ENCODE measurements at regions not wholly inside any gene's neighbourhood (a gene's known extent, or its start where the extent isn't known, plus 50 kb on each side); places are given as distances from the start of the nearest gene placed in this dataset.

DNA sequence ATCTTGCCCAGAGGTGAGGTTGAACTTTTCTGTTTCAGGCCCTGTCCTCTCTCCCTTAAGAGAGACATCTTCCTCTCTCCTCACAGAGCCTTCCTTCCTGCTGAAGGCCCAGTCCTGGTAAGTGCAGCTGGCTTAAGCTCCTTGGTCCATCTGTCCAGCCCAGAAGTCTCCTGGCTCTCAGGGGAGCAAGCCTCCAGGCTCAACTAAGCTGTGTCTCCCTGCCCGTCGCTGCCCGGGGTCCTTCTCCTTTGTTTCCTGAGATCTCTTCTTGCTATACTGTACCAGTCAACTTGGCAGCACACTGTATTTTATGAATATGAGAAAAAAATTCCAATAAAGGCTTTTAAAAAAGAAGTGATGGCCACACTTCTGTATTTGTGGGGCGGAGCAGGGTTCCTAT, 77.4 kb downstream of the KCNF1 start:
- WGBS, 10 experiments: 60 to 100% (median 93%) methylated on average over 1 to 4 of the region's 4 CpGs; no CpG with 5 or more reads in 5 of the 10 experiments
- Histone ChIP-seq H3K4me3 (no peak overlapping the region), H3K27ac (no peak overlapping the region), H3K4me1 (replicated peaks in 1 of 2) (no peaks in the 10 kb centered on the region)
- ATAC-seq (replicated peaks in 6 of 8): no peak
- in situ Hi-C loops (cut with MboI; ENCODE audit: low pct_unique_long_range_greater_than_20kb in 2 of 9, low sequenced_read_pairs in 9 of 9, unreplicated experiment in 9 of 9): no loop called here

DNA sequence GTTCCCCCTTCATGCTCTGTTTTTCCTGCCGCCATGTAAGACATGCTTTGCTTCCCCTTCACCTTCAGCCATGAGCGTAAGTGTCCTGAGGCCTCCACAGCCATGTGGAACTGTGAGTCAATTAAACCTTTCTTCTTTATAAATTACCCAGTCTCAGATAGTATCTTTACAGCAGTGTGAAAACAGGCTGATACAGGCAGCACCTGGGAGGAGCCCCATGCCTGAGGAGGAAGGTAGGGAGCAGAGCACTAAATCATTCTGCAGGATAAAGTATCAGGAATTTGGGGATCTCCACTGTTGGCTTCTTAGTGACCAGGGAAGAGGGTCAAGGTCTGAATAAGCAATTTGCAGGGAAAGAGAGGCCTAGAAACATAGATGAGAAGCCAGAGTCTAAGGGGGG, 78.0 kb downstream of the KCNF1 start:
- Histone ChIP-seq H3K4me3 (no peak overlapping the region), H3K27ac (no peak overlapping the region), H3K4me1 (replicated peaks in 1 of 2) (no peaks in the 10 kb centered on the region)
- no peak for ATAC-seq (replicated peaks in 6 of 8)
- 80 to 100% (median 92%) methylated on average over 1 to 2 of the region's 2 CpGs; no CpG with 5 or more reads in 6 of the 10 experiments for WGBS, 10 experiments
- in situ Hi-C loops (cut with MboI; ENCODE audit: low pct_unique_long_range_greater_than_20kb in 2 of 9, low sequenced_read_pairs in 9 of 9, unreplicated experiment in 9 of 9): no loop called here

DNA sequence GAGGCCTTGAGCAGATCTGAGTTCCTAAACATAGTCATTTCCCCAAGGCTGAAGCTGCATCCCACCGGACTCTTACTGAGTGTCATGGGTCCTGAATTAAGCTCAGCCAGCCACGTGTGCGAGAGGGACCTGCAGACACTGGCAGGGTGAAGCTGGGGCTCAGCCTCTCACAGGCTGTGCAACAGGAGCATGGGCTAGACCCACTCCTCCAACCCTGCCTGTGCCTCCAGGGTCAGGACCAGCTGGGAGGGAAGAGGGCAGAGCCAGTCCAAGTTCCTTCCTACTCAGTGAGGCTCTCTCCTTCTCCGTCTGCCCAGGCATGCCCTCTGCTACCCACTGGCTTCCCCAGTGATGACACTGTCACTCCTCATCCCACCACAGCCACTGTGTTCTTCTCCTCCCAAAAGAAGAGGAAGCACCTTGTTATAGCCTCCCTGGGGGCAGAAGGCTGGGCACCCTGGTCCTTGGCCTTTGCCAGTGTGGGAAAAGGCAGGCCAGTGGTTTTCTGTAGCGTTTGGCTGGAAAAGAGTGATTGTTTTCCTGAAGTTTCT, 78.9 kb downstream of the KCNF1 start:
- H3K27ac ChIP-seq: no peak overlapping the region
- in situ Hi-C loops (cut with MboI; ENCODE audit: low pct_unique_long_range_greater_than_20kb in 2 of 9, low sequenced_read_pairs in 9 of 9, unreplicated experiment in 9 of 9): no loop called here

DNA sequence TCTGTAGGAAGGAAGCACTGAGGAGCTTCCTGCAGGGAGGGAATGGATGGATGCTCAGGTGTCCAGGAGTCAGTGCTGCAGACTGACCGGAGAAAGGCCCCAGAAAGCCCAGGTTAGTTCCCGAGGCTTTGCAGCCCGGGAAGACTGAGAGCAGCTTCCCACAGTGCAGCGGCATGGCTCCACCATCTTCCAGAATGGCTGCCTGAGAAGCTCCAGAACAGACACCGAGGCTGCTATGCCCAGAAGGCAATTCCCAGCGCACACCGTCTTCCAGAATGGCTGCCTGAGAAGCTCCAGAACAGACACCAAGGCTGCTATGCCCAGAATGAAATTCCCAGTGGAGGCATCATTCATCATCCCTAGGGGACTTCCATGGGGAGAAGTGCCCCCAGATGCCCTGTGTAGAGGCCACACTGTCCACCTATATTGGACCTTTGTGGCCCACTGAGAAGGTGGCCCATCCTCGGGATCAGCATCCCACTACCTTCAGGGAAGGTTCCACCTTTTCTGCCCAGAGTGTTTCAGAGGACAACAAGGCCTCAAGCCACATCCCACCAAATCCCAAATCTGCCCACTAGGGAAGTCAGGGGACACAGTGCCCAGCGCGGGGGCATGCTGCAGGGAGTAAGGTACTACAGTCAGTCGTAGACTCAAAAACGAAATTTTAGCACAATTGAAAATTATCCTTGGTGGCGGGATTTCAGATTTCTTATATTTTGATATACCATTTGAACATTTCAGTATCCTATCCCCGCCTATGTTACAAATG, 80.5 kb downstream of the KCNF1 start:
- ATAC-seq (replicated peaks in 6 of 8): no peak
- H3K4me3 ChIP-seq: no peak overlapping the region
- H3K27ac ChIP-seq: no peak overlapping the region
- in situ Hi-C loops (cut with MboI; ENCODE audit: low pct_unique_long_range_greater_than_20kb in 2 of 9, low sequenced_read_pairs in 9 of 9, unreplicated experiment in 9 of 9): no loop called here
- no peaks in the 10 kb centered on the region for H3K4me1 ChIP-seq (replicated peaks in 1 of 2)
- 53 to 100% (median 74%) methylated on average over 1 to 9 of the region's 14 CpGs; no CpG with 5 or more reads in 3 of the 10 experiments for WGBS, 10 experiments

More for the DNA sequence above, 78.9 kb downstream of the KCNF1 start:
- H3K4me1 ChIP-seq (replicated peaks in 1 of 2): no peaks in the 10 kb centered on the region
- no peak for ATAC-seq (replicated peaks in 6 of 8)
- no peak overlapping the region for H3K4me3 ChIP-seq
- WGBS, 10 experiments: 40 to 100% (median 83%) methylated on average over 1 to 4 of the region's 5 CpGs; no CpG with 5 or more reads in 2 of the 10 experiments

DNA sequence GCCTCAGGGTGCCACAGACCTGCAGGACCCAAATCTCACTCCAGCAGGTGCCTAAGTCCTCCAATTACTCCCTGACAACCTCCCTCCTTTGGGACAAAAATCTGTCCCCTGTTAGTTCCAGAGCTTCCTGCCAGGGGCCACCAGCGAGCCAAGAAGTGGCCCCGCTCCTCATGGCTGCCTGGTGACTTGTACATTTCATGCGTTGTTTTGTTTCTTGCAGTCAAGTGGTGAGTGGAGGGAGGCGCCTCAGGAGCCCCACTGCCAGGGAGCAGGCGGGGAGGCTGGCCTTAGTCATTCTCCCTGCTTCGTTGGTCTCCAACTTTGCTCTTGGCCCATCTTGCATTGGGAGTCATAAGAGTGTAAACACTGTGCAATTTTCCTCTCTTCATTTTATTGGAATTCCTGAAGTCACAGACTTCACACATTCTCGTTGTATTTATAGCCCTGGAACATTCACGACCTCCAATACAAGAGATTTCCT, 81.3 kb downstream of the KCNF1 start:
- Histone ChIP-seq H3K4me1 (replicated peaks in 1 of 2) (no peaks in the 10 kb centered on the region), H3K27ac (no peak overlapping the region), H3K4me3 (no peak overlapping the region)
- WGBS, 10 experiments: 0 to 92% (median 33%) methylated on average over 1 to 5 of the region's 8 CpGs; no CpG with 5 or more reads in 2 of the 10 experiments
- ATAC-seq (replicated peaks in 6 of 8): peak in 6 of 8 experiments; percentile 16 to 53 (median 41)
- in situ Hi-C loops (cut with MboI; ENCODE audit: low pct_unique_long_range_greater_than_20kb in 2 of 9, low sequenced_read_pairs in 9 of 9, unreplicated experiment in 9 of 9): no loop called here

DNA sequence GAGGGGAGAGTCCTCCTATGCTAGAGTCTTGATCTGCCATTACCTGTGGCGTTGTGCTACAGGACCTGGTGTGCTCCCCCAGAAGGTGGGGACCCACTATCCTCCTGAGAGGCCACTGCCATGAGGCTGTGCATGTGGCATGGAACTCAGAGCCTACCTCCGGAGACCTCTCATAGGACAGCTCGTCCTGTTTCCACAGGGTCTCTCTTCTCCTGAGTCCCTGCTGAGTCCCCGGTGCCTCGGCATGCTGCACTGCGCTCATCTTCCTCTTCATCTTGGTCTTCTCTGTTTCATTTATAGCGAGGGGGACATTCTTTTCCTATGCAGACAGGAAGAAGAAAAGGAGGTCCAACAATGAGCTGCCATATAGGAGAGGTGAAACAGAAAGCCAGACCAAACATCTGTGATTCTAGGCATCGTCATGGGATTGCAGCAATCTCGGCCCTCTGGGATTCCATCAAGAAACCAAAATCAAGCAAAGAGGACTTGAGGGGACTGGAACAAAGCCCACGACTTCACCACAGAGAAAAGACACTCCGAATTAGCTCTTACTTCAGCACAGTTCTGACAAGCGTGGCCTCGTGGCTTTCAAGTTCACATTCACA, 83.7 kb downstream of the KCNF1 start:
- H3K4me3 ChIP-seq: no peak overlapping the region
- 30 to 100% (median 83%) methylated on average over 1 to 10 of the region's 13 CpGs; no CpG with 5 or more reads in 1 of the 10 experiments for WGBS, 10 experiments
- no peak overlapping the region for H3K27ac ChIP-seq
- no peaks in the 10 kb centered on the region for H3K4me1 ChIP-seq (replicated peaks in 1 of 2)
- in situ Hi-C loops (cut with MboI; ENCODE audit: low pct_unique_long_range_greater_than_20kb in 2 of 9, low sequenced_read_pairs in 9 of 9, unreplicated experiment in 9 of 9): no loop called here
- no peak for ATAC-seq (replicated peaks in 6 of 8)

DNA sequence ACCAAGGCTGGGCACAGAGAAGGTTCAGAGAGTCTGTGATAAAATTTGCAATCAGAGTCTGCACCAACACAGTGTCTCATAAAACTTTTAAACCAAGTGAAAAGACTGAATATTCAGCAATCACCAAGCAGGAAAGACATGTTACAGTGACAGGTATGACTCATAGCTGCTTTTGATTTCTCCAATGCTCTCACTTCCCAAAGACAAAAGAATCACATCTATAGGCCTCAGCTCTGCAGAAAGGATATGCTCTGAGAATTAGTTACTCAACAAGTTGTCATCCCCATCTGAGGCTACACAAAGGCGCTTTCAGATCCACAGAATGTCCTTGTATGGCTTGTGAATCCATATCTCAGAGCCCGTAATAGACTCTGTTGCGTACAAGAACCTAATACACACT, 92.5 kb downstream of the KCNF1 start:
- 67 to 94% (median 77%) methylated on average over 2 to 3 of the region's 3 CpGs; no CpG with 5 or more reads in 3 of the 10 experiments for WGBS, 10 experiments
- Histone ChIP-seq H3K27ac (no peak overlapping the region), H3K4me3 (no peak overlapping the region), H3K4me1 (replicated peaks in 1 of 2) (peaks cover 12% of the 10 kb centered on the region in 2 donors)
- ATAC-seq (replicated peaks in 6 of 8): peak in 7 of 8 experiments; percentile 51 to 96 (median 88)
- in situ Hi-C loops (cut with MboI; ENCODE audit: low pct_unique_long_range_greater_than_20kb in 2 of 9, low sequenced_read_pairs in 9 of 9, unreplicated experiment in 9 of 9): no loop called here

DNA sequence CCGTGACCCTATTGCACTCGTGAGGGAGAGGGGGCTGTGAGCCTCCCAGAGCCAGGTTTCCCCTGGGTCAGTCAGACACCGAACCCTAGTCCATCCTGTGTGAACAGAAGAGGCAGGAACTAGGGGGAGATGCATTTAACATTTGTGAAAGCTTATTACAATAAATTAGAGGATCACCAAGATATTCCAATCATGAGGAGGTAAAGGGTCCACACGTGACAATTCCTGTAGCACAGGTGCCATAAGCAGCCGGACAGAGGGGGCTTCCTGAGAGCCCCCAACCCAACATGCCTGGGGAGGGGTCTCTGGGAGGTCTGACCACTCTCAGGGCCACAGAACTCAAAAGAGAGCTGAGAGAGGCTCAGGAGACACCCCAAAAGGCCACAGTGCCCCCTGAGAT, 93.3 kb downstream of the KCNF1 start:
- H3K27ac ChIP-seq: no peak overlapping the region
- WGBS, 10 experiments: 21 to 93% (median 82%) methylated on average over 2 to 5 of the region's 5 CpGs; no CpG with 5 or more reads in 2 of the 10 experiments
- in situ Hi-C loops (cut with MboI; ENCODE audit: low pct_unique_long_range_greater_than_20kb in 2 of 9, low sequenced_read_pairs in 9 of 9, unreplicated experiment in 9 of 9): no loop called here
- H3K4me3 ChIP-seq: no peak overlapping the region
- H3K4me1 ChIP-seq (replicated peaks in 1 of 2): peaks cover 12% of the 10 kb centered on the region in 2 donors
- ATAC-seq (replicated peaks in 6 of 8): no peak

DNA sequence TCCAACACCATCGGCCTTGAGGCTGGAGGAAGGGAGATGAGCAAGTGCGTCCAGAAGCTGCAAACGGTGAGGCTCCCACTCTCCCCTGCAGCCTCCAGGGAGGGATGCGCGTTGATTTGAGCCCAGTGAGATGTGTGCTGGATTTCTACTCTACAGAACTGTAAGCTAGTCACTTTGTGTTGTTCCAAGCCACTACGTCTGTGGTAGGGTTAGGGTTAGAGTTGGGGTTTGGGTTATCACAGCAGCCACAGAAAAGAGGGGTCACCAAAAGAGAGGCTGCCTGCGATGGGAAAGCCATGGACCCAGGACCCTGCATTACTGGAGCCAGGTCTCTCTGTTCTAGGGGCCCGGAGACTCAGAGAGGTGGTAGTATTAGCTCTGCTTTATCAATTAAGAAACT, 94.5 kb downstream of the KCNF1 start:
- no peak overlapping the region for H3K4me3 ChIP-seq
- no peak for ATAC-seq (replicated peaks in 6 of 8)

DNA sequence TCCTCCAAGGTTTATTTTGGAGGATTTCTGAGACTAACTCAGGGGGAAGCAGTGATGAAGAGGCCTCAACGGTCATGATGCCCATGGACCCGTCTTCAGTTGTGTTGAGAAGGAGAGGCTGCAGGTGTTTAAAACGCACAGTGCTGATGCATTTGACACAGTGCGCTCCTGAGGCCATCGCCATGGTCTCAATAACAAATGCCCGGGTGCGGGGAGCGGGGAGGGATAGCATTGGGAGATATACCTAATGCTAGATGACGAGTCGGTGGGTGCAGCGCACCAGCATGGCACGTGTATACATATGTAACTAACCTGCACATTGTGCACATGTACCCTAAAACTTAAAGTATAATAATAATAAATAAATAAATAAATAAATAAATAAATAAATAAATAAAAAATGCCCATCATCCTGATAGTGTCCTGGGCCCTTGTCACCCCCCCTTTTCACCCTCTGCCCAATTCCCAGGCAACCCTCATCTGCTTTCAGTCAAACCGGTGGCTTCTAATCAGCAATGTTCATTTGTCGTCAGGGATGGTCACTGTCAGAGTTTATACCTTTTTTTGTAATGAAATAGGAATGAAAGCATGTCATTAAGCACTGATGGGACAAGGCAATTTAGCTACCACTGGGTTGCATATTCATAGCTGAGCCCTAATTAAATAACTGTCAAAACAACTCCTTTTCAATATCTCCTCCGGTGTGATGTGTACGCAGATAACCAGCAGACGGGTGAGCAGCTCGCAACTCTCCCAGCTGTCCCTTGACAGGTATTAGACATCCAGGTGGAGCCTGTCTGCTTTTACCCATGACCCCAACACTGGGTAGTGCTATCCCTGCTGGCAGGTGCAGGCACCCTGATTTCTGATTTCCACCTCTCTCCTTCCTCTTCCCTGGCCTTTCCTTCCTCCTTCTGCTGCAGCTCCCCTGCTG, 95.9 kb downstream of the KCNF1 start:
- in situ Hi-C loops (cut with MboI; ENCODE audit: low pct_unique_long_range_greater_than_20kb in 2 of 9, low sequenced_read_pairs in 9 of 9, unreplicated experiment in 9 of 9): no loop called here
- H3K4me1 ChIP-seq (replicated peaks in 1 of 2): peaks cover 9 to 12% of the 10 kb centered on the region in 2 donors
- 80 to 93% (median 87%) methylated on average over 1 to 16 of the region's 18 CpGs; no CpG with 5 or more reads in 3 of the 10 experiments for WGBS, 10 experiments
- no peak overlapping the region for H3K4me3 ChIP-seq
- peak overlapping the region in 1 of 2 donors; percentile 20 for H3K27ac ChIP-seq
- ATAC-seq (replicated peaks in 6 of 8): no peak

More for the DNA sequence above, 94.5 kb downstream of the KCNF1 start:
- WGBS, 10 experiments: 20 to 100% (median 86%) methylated on average over 1 to 5 of the region's 8 CpGs; no CpG with 5 or more reads in 6 of the 10 experiments
- Histone ChIP-seq H3K4me1 (replicated peaks in 1 of 2) (peaks cover 12% of the 10 kb centered on the region in 2 donors), H3K27ac (no peak overlapping the region)
- in situ Hi-C loops (cut with MboI; ENCODE audit: low pct_unique_long_range_greater_than_20kb in 2 of 9, low sequenced_read_pairs in 9 of 9, unreplicated experiment in 9 of 9): no loop called here

DNA sequence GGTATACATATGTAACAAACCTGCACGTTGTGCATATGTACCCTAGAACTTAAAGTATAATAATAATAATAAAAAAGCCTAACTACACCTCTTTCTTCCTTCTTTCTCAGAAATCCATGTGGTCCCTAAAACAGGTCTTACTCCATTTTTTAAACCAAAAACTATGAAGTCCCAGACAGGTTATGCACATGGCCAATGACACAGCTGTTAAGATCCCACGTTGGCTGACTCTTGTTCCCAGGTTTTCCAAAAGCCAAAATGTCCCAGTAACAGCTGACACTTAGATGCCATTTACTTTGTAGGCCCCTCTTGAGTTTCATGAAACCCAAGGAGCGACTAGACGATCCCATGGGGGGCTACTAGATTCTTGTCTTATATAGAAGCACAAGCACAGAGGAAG, 97.0 kb downstream of the KCNF1 start:
- Histone ChIP-seq H3K27ac (no peak overlapping the region), H3K4me3 (no peak overlapping the region), H3K4me1 (replicated peaks in 1 of 2) (peaks cover 9 to 12% of the 10 kb centered on the region in 2 donors)
- no peak for ATAC-seq (replicated peaks in 6 of 8)
- in situ Hi-C loops (cut with MboI; ENCODE audit: low pct_unique_long_range_greater_than_20kb in 2 of 9, low sequenced_read_pairs in 9 of 9, unreplicated experiment in 9 of 9): no loop called here
- WGBS, 10 experiments: 20 to 100% (median 84%) methylated on average over 1 to 4 of the region's 4 CpGs; no CpG with 5 or more reads in 2 of the 10 experiments

DNA sequence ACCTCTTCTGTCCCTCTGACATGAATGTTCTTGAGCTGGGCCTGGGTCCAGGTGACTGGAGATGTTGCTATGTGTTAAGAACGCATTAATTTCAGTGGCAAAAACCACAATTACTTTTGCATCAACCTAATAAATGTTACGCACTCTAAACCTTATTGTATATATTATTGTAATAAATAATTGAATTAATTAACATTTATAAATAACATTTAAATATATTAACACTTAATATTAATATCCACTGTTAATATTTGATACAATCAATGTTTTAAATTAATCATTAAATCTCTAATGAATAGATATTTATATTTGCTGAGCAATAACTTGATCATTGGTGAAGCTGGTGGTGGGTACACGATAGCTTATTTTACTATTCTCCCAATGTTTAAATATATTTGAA, 97.4 kb downstream of the KCNF1 start:
- in situ Hi-C loops (cut with MboI; ENCODE audit: low pct_unique_long_range_greater_than_20kb in 2 of 9, low sequenced_read_pairs in 9 of 9, unreplicated experiment in 9 of 9): no loop called here
- WGBS, 10 experiments: 44 to 100% (median 100%) methylated on average over 1 to 3 of the region's 3 CpGs; no CpG with 5 or more reads in 1 of the 10 experiments
- no peak for ATAC-seq (replicated peaks in 6 of 8)
- H3K4me1 ChIP-seq (replicated peaks in 1 of 2): peaks cover 10 to 12% of the 10 kb centered on the region in 2 donors
- H3K27ac ChIP-seq: no peak overlapping the region
- no peak overlapping the region for H3K4me3 ChIP-seq
